Endothelial cell of umbilical vein (primary cell): ENCODE measurements at regions not wholly inside any gene's neighbourhood (a gene's known extent, or its start where the extent isn't known, plus 50 kb on each side); places are given as distances from the start of the nearest gene placed in this dataset.

Source experiments
- BruUV-seq: library from RNA; stranded (reverse); fragments of 400-500 nt; replicated peaks from 2 replicates; lab custom pipeline; 2021; lab: Mats Ljungman, UMichigan
- CTCF ChIA-PET: fragments of 300-600, 350-600 bp; sonication (Branson Sonifier 250); formaldehyde crosslinking; loops from one replicate; lab custom pipeline; 2021; ENCODE audit warnings: antibody characterized with exemption, inconsistent platforms; lab: Charles Lee
- POLR2A ChIA-PET: fragments of 300-600, 350-600 bp; sonication (Branson Sonifier 250); formaldehyde crosslinking; loops from one replicate; lab custom pipeline; 2021; ENCODE audit warnings: antibody characterized with exemption, inconsistent platforms; lab: Charles Lee
- DNase-seq: peaks from one replicate; pipeline ENCODE4 v3.0.0-alpha.2; 2011; ENCODE audit warnings: low read depth, low spot score
- FAIRE-seq: peaks from 2 replicates; lab custom pipeline; 2011; peaks lifted over from hg19 to GRCh38; lab: Jason Lieb, UNC
- H2AFZ ChIP-seq: 2 replicates; pipeline ENCODE4 v1.6.0; 2012; ENCODE audit warnings: low read depth, low read length, control low read depth, inconsistent platforms
- H3K27ac ChIP-seq: 2 replicates; pipeline ENCODE4 v1.5.1; 2011; ENCODE audit warnings: low read depth, mild to moderate bottlenecking, control low read depth, low read length, moderate library complexity; ENCODE audit not compliant: insufficient read depth
- H3K27me3 ChIP-seq, 2 experiments: 2 replicates each; pipeline versions ENCODE4 v1.6.0 to v1.6.1; 2011; ENCODE audit warnings: low read length in 2 of 2, mixed read lengths in 1 of 2; ENCODE audit not compliant: control insufficient read depth in 2 of 2, insufficient read depth in 2 of 2
- H3K36me3 ChIP-seq, 2 experiments: 2 replicates in 1 of 2; 3 replicates in 1 of 2; pipeline ENCODE4 v1.5.1; 2011; ENCODE audit warnings: low read length in 2 of 2, mild to moderate bottlenecking in 1 of 2, moderate library complexity in 1 of 2; ENCODE audit not compliant: control insufficient read depth in 2 of 2, insufficient read depth in 2 of 2; ENCODE audit errors: extremely low read depth in 1 of 2
- H3K4me1 ChIP-seq: 3 replicates; pipeline ENCODE4 v1.5.1; 2011; ENCODE audit warnings: mild to moderate bottlenecking, low read length; ENCODE audit not compliant: control insufficient read depth, insufficient read depth; ENCODE audit errors: extremely low read depth
- H3K4me2 ChIP-seq: 2 replicates; pipeline ENCODE4 v1.6.1; 2011; ENCODE audit warnings: low read length, control low read depth, mixed read lengths; ENCODE audit not compliant: insufficient read depth
- H3K4me3 ChIP-seq, 3 experiments: fragments of 200-600 bp in 1 of 3; sonication (generic), shearing (Covaris generic) in 1 of 3; replicated peaks in 1 of 3; 2 replicates each; pipeline ENCODE4 v1.5.1; 2011 to 2016; ENCODE audit warnings: control low read depth in 3 of 3, low read length in 3 of 3, mild to moderate bottlenecking in 2 of 3, inconsistent platforms in 1 of 3, low read depth in 1 of 3, moderate library complexity in 1 of 3; ENCODE audit not compliant: insufficient read depth in 1 of 3
- H3K79me2 ChIP-seq: 2 replicates; pipeline ENCODE4 v1.6.0; 2012; ENCODE audit warnings: low read length, inconsistent platforms; ENCODE audit not compliant: control insufficient read depth, insufficient read depth
- H3K9ac ChIP-seq: replicated peaks from 2 replicates; pipeline ENCODE3; 2011; ENCODE audit warnings: low read length, control low read depth; ENCODE audit not compliant: insufficient read depth; ENCODE audit errors: extremely low read depth
- H3K9me1 ChIP-seq: replicated peaks from 3 replicates; pipeline ENCODE4 v1.6.0; 2011; ENCODE audit warnings: mild to moderate bottlenecking, low read length; ENCODE audit not compliant: control insufficient read depth, insufficient read depth; ENCODE audit errors: extremely low read depth
- H3K9me3 ChIP-seq: replicated peaks from 2 replicates; pipeline ENCODE4 v1.5.1; 2012; ENCODE audit warnings: low read length, inconsistent platforms; ENCODE audit not compliant: control insufficient read depth, insufficient read depth
- H4K20me1 ChIP-seq: replicated peaks from 2 replicates; pipeline ENCODE3; 2011; ENCODE audit warnings: mild to moderate bottlenecking, low read length; ENCODE audit not compliant: control insufficient read depth, insufficient read depth; ENCODE audit errors: extremely low read depth
- CTCF ChIP-seq, 2 donors: IDR thresholded peaks; 1 replicate in 1 of 2; 2 replicates in 1 of 2; pipeline ENCODE4 v1.5.1; 2011; ENCODE audit warnings: low read length in 2 of 2, mild to moderate bottlenecking in 2 of 2, moderate library complexity in 2 of 2, control low read depth in 1 of 2, inconsistent platforms in 1 of 2, low read depth in 1 of 2; ENCODE audit not compliant: insufficient read depth in 1 of 2; ENCODE audit errors: extremely low read depth in 1 of 2
- EZH2 ChIP-seq: IDR thresholded peaks from 2 replicates; pipeline ENCODE4 v1.6.1; 2012; ENCODE audit warnings: borderline replicate concordance, low read depth, mild to moderate bottlenecking, moderate library complexity, low read length, inconsistent platforms; ENCODE audit not compliant: severe bottlenecking
- FOS ChIP-seq: IDR thresholded peaks from 2 replicates; pipeline ENCODE4 v1.6.1; 2011; ENCODE audit warnings: mild to moderate bottlenecking, low read length, moderate library complexity, borderline replicate concordance; ENCODE audit not compliant: insufficient read depth
- GATA2 ChIP-seq: IDR thresholded peaks from 2 replicates; pipeline ENCODE4 v1.7.0; 2011; ENCODE audit warnings: low read depth, mild to moderate bottlenecking, moderate library complexity, mixed read lengths, low read length; ENCODE audit not compliant: insufficient read length, insufficient read depth
- JUN ChIP-seq: IDR thresholded peaks from 2 replicates; pipeline ENCODE4 v1.6.1; 2011; ENCODE audit warnings: borderline replicate concordance, low read depth; ENCODE audit not compliant: insufficient read length, insufficient read depth
- MAX ChIP-seq: IDR thresholded peaks from 2 replicates; pipeline ENCODE4 v1.6.1; 2011; ENCODE audit not compliant: insufficient read depth, insufficient read length
- MYC ChIP-seq: IDR thresholded peaks from one replicate; pipeline ENCODE4 v1.6.1; 2011; ENCODE audit warnings: mild to moderate bottlenecking, low read depth, low read length
- POLR2A ChIP-seq: IDR thresholded peaks from 2 replicates; pipeline ENCODE4 v1.6.1; 2012; ENCODE audit warnings: low read depth, mild to moderate bottlenecking, control low read depth, low read length
- POLR2AphosphoS5 ChIP-seq: IDR thresholded peaks from 2 replicates; pipeline ENCODE4 v1.6.1; 2012; ENCODE audit warnings: low read depth, mild to moderate bottlenecking, control low read depth, low read length, moderate library complexity; ENCODE audit not compliant: insufficient read depth
- dilution Hi-C: fragments of 300-500 bp; cut with MboI; formaldehyde crosslinking; loops from one replicate; pipeline ENCODE4 v1.15.0; 2019; ENCODE audit warnings: low sequenced_read_pairs; ENCODE audit not compliant: extremely low pct_ligation_motif_present
- intact Hi-C: fragments of 100-400 bp; cut with micrococcal nuclease; formaldehyde crosslinking; loops from one replicate; pipeline ENCODE4 v1.10.0; 2022

DNA sequence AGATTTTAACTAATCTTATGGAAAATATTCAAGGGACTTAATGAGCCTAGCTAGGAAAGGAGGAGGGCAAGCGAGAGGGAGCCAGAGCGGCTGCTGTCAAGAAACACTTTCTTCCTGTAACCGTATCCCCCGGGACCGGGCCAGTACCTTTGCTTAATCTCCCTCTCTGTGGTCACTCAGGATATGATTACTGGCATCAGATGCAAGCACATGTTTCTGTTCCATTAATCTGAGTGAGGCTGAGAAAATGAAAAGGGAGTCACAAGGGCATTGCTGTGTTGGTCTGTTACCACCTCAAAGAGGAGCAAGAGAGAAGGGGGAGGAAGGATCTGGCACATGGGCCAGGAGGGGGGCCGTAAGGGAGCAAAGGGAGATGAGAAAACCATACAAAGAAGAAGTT, 356.7 kb upstream of the GATB start:
- H3K9ac ChIP-seq = no peak overlapping the region
- H3K4me1 ChIP-seq = peaks cover 11% of the 10 kb centered on the region
- intact Hi-C loops = no loop called here
- dilution Hi-C loops = no loop called here
- ChIA-PET POLR2A (no interaction called here), CTCF (no interaction called here)
- no peak overlapping the region for H3K4me2 ChIP-seq
- no TSS peak for BruUV-seq
- FAIRE-seq (no peak), DNase-seq (no peak)
- TF ChIP-seq MAX = no peak
- no peak for TF ChIP-seq GATA2
- TF ChIP-seq FOS = no peak
- no peak for TF ChIP-seq CTCF (IDR thresholded peaks at IDR 0.05; ENCODE audit: extremely low read depth in 1 of 2, insufficient read depth in 1 of 2, low read depth in 1 of 2, low read length in 2 of 2)
- no peak for TF ChIP-seq MYC
- no peak for TF ChIP-seq JUN
- TF ChIP-seq EZH2 = no peak
- no peak for TF ChIP-seq POLR2AphosphoS5
- TF ChIP-seq POLR2A = no peak
- H4K20me1 ChIP-seq = no peaks in the 10 kb centered on the region
- H3K4me3 ChIP-seq = no peak overlapping the region
- no peaks in the 10 kb centered on the region for H3K36me3 ChIP-seq
- H3K9me1 ChIP-seq = no peaks in the 10 kb centered on the region
- no peaks in the 10 kb centered on the region for H3K79me2 ChIP-seq
- H3K9me3 ChIP-seq = no peaks in the 10 kb centered on the region
- H3K27ac ChIP-seq = no peak overlapping the region
- no peak overlapping the region for H2AFZ ChIP-seq
- H3K27me3 ChIP-seq = peaks cover 3 to 4% of the 10 kb centered on the region in 2 experiments
